ENCODE measurements at regions not wholly inside any gene's neighbourhood (a gene's known extent, or its start where the extent isn't known, plus 50 kb on each side); places are given as distances from the start of the nearest gene placed in this dataset.

- Histone ChIP-seq H3K9me3 (ENCODE audit: low read length) (no peaks in the 10 kb centered on the region), H3K79me2 (ENCODE audit: insufficient read depth, low read length) (no peaks in the 10 kb centered on the region), H3K4me3 (replicated peaks in 1 of 3; ENCODE audit: insufficient read depth in 1 of 3, low read depth in 2 of 3, low read length in 3 of 3) (no peak overlapping the region), H3K36me3 (replicated peaks in 1 of 2; ENCODE audit: control insufficient read depth in 1 of 2, insufficient read depth in 2 of 2, low read length in 2 of 2) (no peaks in the 10 kb centered on the region), H2AFZ (ENCODE audit: low read length) (no peak overlapping the region), H3K27me3 (ENCODE audit: control insufficient read depth in 1 of 2, insufficient read depth in 2 of 2, low read length in 2 of 2) (no peaks in the 10 kb centered on the region), H3K4me1 (ENCODE audit: insufficient read depth, low read length) (no peaks in the 10 kb centered on the region), H3K4me2 (ENCODE audit: low read depth, low read length) (no peak overlapping the region), H4K20me1 (ENCODE audit: insufficient read depth, low read length) (no peaks in the 10 kb centered on the region), H3K27ac (ENCODE audit: extremely low read length, insufficient read depth, low read length) (no peak overlapping the region), H3K9ac (ENCODE audit: insufficient read depth, low read depth, low read length) (no peak overlapping the region)
- in situ Hi-C loops (cut with HindIII; ENCODE audit: extremely low pct_ligation_motif_present, low pct_unique_long_range_greater_than_20kb) = no loop called here
- TF ChIP-seq ARNT (IDR thresholded peaks at IDR 0.05) = no peak
- no peak for TF ChIP-seq NFE2 (CRISPR knock-in tag; IDR thresholded peaks at IDR 0.05)
- TF ChIP-seq BATF2 (CRISPR knock-in tag; IDR thresholded peaks at IDR 0.05) = no peak
- TF ChIP-seq DMTF1 (CRISPR knock-in tag; IDR thresholded peaks at IDR 0.05) = no peak
- no peak for FAIRE-seq
- under 1% methylated on average over 3 of the region's 3 CpGs for WGBS (ENCODE audit: low lambda C conversion rate)
- DNase-seq (ENCODE audit: low spot score) = no peak
- ATAC-seq = no peak
- no TSS peak for BruUV-seq (replicated peaks)
- ChIA-PET POLR2A (no interaction called here), CTCF (ENCODE audit: low intra/inter-chr PET ratio, low total read pairs) (no interaction called here)
- intact Hi-C loops (cut with micrococcal nuclease; ENCODE audit: unreplicated experiment) = no loop called here
Observed at GRCh38 chr9:115192280-115192679, 74.3 kb upstream of the TNC start.

GRCh38 chr9:115192835-115193525, 75.0 kb upstream of the TNC start:
- no peak overlapping the region for H2AFZ ChIP-seq (ENCODE audit: low read length)
- H3K9me3 ChIP-seq (ENCODE audit: low read length) = no peaks in the 10 kb centered on the region
- no peaks in the 10 kb centered on the region for H4K20me1 ChIP-seq (ENCODE audit: insufficient read depth, low read length)
- H3K36me3 ChIP-seq (replicated peaks in 1 of 2; ENCODE audit: control insufficient read depth in 1 of 2, insufficient read depth in 2 of 2, low read length in 2 of 2) = no peaks in the 10 kb centered on the region
- no peak overlapping the region for H3K9ac ChIP-seq (ENCODE audit: insufficient read depth, low read depth, low read length)
- TF ChIP-seq SNAPC4 (CRISPR knock-in tag; IDR thresholded peaks at IDR 0.05) (no peak), RFXAP (CRISPR knock-in tag; IDR thresholded peaks at IDR 0.05; ENCODE audit: borderline replicate concordance) (no peak), TGIF2 (CRISPR knock-in tag; IDR thresholded peaks at IDR 0.05) (no peak)
- no TSS peak for BruUV-seq (replicated peaks)
- FAIRE-seq (no peak), ATAC-seq (no peak), DNase-seq (ENCODE audit: low spot score) (no peak)
- intact Hi-C loops (cut with micrococcal nuclease; ENCODE audit: unreplicated experiment) = no loop called here
- WGBS (ENCODE audit: low lambda C conversion rate) = 8% methylated on average over 2 of the region's 2 CpGs
- in situ Hi-C loops (cut with HindIII; ENCODE audit: extremely low pct_ligation_motif_present, low pct_unique_long_range_greater_than_20kb) = no loop called here
- H3K27me3 ChIP-seq (ENCODE audit: control insufficient read depth in 1 of 2, insufficient read depth in 2 of 2, low read length in 2 of 2) = no peaks in the 10 kb centered on the region
- CTCF ChIA-PET (ENCODE audit: low intra/inter-chr PET ratio, low total read pairs) = no interaction called here
- POLR2A ChIA-PET = no interaction called here
- H3K27ac ChIP-seq (ENCODE audit: extremely low read length, insufficient read depth, low read length) = no peak overlapping the region
- no peak overlapping the region for H3K4me3 ChIP-seq (replicated peaks in 1 of 3; ENCODE audit: insufficient read depth in 1 of 3, low read depth in 2 of 3, low read length in 3 of 3)
- H3K79me2 ChIP-seq (ENCODE audit: insufficient read depth, low read length) = no peaks in the 10 kb centered on the region
- H3K4me1 ChIP-seq (ENCODE audit: insufficient read depth, low read length) = no peaks in the 10 kb centered on the region
- H3K4me2 ChIP-seq (ENCODE audit: low read depth, low read length) = no peak overlapping the region
